ENCODE measurements at regions not wholly inside any gene's neighbourhood (a gene's known extent, or its start where the extent isn't known, plus 50 kb on each side); places are given as distances from the start of the nearest gene placed in this dataset.
"Not testable (repeated sequence)": the region's sequence is repeated elsewhere in the genome, so short reads cannot be mapped to it uniquely, and the experiment has no call there.

DNA sequence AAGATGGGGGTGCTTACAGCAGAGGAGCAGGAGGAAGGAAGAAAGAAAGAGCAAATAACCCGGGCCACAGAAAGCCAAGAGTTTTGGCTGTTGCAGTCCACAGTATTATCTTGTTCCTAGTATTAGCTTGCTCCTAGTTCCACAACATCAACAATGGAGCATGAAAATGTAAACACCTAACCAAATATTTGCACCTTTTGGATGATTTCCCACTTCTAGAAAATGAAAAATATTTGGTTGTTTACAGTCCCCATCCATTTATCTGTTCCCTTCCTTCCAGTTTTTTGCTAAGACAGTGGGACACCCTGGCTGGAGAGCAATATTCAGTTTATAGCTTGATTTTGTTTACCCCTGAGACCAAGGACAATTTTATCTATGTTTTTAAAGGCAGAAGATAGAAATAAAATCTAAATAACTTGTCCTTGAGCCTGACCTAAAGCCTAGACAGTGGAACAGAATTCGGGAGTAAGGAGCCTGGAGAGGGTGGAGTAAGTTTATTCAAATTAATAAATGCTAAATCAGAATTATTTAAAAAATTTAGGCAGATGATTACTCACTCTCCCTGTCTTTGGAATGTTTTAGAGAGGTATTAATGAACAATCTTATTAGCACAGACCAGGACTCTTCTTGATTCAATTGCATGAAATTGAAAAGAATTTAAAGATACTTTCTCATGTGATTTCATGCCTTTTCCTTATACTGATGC lies 51.6 kb downstream of the RESF1 start:
- DNase-seq (ENCODE audit: low spot score) = no peak

DNA sequence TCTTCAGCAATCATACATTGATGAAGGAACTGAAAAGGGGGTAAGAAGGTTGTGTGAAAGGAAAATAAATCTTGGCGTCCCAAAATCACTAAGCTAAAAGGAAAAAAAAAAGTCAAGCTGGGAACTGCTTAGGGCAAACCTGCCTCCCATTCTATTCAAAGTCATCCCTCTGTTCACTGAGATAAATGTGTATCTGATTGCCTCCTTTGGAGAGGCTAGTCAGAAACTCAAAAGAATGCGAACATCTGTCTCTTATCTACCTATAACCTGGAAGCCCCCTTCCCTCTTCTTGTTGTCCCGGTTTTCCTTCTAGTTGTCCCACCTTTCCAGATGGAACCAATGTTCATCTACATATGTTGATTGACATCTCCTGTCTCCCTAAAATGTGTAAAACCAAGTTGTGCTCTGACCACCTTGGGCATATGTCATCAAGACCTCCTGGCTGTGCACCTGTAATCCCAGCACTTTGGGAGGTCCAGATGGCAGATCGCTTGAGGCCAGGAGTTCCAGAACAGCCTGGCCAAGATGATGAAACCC lies 53.1 kb downstream of the RESF1 start:
- DNase-seq (ENCODE audit: low spot score) = no peak

DNA sequence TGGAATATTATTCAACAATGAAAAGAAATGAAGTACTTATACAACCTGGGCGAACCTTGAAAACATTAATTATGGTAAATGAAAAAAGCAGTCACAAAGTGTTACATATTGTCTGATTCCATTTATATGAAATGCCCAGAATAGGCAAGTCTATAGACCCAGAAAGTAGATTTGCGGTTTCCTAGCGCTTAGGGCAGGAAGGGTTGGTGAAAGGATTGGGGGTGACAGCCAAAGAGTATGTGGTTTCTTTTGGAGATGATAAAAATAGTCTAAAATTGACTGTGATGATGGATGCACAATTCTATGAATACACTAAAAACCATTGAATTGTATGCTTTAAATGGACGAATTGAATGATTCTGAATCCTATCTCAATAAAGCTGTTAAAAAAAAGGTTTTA lies 55.8 kb downstream of the RESF1 start:
- DNase-seq (ENCODE audit: low spot score) = no peak

DNA sequence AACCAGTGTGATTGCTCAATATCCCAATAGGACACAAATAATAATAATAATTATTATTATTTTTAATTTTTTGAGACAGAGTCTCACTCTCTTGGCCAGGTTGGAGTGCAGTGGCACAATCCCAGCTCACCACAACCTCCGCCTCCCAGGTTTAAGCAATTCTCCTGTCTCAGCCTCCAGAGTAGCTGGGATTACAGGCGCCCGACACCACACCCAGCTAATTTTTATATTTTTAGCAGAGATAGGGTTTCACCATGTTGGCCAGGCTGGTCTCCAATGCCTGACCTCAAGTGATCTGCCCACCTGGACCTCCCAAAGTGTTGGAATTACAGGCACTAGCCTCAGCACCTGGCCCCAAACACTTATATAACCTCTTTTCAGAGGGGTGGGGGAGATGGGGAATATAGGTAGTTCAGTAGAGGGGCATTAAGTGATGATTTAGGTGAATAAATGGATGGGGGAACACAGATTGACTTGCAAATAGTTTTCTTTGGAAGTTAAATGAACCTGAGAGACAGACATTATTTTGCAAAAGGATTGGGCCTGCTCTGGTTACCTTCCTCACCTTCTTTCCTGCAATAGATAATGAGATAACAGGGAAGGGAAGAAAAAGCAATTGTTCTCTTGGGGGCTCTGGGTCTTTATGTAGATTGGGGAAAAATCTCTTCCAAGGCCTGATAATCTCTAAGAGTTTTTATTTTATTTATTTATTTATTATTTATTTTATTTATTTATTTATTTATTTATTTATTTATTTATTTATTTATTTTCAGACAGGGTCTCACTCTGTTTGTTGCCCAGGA lies 57.7 kb downstream of the RESF1 start:
- no peak for DNase-seq (ENCODE audit: low spot score)

DNA sequence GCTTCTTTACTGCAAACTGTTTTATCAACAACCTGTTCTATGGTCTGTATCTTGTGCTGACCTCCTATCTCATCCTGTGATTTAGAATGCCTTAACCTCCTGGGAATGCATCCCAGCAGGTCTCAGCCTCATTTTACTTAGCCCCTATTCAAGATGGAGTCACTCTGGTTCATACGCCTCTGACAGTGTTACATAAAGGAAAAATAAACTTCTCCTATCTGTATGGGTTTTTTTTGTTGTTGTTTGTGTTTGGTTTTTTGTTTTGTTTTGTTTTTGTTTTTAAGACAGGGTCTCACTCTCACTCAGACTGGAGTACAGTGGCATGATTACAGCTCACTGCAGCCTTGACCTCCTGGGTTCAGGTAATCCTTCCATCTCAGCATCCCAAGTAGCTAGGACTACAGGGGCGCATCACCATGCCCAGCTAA lies 62.1 kb downstream of the RESF1 start:
- DNase-seq (ENCODE audit: low spot score) = no peak

DNA sequence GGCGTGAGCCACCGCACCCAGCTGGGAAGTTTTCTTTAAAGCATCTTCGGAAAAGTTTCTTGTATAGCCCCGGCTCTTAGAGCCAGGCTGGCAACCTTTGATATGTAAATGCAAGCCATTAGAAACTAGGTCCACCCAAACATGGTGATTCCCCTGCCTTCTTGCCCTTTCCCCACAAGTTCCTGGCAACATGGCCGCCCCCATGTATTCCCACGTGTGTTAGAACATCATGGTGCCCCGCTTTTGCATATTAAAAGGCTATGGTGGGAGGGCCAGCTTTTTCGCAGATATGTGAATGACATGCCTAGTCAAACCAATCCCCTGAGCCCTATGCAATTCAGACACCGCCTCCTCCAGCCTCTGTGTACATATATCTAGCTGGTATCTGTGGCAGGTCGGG lies 63.2 kb downstream of the RESF1 start:
- not testable (repeated sequence) for DNase-seq (ENCODE audit: low spot score)

DNA sequence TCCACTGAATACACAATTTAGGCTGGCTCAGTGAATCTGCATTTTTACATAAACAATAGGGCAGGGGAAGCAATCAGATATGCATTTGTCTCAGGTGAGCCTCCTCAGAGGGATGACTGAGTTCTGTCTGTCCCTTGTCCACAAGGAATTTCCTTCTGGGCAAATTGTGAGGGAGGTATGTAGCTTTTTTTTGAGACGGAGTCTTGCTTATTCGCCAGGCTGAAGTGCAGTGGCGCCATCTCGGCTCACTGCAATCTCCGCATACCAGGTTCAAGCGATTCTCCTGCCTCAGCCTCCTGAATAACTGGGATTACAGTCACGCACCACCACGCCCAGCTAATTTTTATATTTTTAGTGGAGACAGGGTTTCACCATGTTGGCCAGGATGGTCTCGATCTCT lies 64.6 kb downstream of the RESF1 start:
- not testable (repeated sequence) for DNase-seq (ENCODE audit: low spot score)

DNA sequence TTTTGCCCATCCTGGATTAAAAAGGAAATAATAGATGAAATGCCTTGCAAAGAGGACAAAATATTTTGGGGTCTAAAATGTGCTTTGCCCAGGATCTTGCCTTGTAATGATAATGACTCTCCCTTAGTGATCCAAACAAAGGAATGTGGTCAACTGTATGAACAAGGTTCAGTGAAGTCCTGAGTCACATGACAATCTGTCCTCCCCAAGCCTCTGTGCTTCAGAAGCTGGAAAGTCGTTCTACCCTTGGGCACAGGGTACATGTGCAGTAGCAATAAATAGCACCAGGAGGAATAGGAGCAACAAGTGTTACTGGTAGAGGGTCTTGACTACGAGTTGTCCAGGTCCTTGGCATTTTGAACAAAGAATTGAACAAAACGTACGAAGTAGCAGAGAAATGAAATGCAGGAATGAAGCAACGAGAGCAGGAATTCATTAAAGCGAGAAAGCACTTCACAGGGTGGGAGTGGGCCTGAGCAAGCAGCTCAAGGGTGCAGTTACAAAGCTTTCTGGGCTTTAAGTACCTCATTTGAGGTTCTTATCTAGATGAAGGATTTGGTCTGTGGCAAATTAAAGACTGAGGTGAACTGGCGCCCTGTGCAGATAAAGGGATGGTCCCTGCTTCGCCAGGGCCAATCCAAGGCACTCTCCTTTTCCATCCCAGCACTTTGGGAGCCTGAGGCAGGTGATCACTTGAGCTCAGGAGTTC lies 65.8 kb downstream of the RESF1 start:
- no peak for DNase-seq (ENCODE audit: low spot score)

DNA sequence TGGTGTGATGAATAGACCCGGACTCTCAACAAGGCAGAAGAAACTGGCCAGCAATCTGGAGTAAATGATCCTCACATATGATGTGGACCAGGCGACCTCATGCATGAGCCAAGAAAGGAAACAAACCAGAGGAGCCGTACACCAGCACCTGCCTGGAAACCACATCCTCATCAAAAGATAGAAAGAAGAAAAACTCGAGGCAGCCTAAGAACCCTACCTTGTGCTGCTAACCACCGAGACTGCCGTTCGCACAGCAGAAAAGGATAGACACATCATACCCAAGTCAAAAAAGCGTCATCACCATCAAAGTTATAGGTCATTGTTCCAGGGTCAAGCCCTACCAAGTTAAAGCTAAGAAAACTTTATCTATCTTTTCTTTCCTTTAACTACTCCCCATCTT lies 66.7 kb downstream of the RESF1 start:
- DNase-seq (ENCODE audit: low spot score) = no peak

DNA sequence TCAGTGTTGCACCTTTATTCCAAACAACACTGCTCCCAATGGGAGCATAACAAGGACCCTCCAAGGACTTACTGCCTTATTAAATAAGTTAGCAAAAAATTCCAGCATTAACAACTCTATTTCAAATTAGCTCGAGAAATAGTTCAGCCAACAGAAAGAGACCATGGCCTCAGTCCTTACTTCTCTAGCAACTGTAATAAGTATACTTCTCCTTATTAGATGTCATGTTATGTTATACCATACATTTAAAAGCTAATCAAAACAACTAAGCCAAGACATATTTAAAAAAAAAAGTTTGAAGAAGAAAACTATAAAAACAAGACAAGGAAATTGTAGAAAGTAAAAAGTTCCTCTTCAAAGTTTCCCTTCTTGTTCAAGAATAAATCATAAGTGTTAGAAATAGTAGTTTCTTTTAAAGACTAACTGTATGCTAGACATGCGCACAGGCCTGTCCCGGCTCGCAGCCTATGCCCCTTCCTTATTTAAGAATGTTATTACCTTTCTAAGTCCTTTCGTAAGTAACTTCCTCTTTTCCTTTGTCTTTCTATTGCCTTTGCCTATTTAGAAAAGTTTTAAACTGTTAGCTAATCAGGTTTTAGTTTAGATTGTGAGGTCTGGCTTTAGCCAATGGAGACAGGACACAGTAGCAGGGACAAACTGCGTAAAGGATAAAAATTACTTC lies 68.6 kb downstream of the RESF1 start:
- peak; percentile 16 for DNase-seq (ENCODE audit: low spot score)

DNA sequence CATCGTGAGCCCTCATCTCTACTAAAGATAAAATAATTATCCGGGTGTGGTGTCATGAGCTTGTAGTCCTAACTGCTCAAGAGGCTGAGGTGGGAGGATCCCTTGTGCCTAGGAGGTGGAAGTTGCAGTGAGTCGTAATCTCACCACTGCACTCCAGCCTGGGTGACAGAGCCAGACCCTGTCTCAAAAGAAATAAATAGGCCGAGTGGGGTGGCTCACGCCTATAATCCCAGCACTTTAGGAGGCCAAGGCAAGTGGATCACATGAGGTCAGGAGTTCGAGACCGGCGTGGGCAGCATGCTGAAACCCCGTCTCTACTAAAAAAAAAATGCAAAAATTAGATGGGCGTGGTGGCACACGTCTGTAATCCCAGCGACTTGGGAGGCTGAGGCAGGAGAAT lies 70.9 kb downstream of the RESF1 start:
- no peak for DNase-seq (ENCODE audit: low spot score)

DNA sequence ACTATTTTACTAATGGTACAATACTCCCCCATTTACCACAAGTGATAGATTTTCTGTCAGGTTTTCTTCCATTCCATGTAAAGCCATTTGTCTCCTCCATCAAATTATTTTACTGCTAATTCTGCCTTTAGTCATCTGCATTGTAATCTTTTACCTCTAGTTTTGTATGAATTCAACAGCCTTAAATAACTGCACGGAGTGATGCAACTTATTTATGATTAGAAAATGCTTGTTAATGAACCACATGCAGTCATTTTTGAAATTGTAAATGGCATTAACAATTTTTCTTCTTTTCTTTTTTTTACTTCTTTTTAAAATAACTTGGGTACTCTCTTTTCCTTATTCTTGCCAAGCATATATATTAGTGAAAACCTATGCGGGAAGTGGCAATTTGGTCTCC lies 71.5 kb downstream of the RESF1 start:
- DNase-seq (ENCODE audit: low spot score) = no peak

DNA sequence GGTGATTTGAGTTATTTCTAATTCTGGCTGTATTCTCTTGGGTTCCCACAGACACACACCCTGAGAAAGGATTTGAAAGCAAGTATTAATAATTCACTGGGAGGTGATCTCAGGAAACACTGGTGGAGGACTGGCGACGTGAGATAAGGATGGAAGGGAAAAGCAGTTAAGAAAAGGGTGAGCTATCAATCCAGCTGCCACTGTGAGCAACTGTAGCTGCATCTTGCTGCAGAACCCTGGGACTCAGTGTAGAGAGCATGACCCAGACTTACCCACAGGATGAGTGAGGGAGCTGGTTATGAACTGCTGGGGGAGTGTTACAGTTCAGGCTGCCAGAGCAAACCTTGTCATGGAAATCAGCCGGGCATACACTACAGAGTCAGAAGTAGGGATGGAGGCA lies 71.9 kb downstream of the RESF1 start:
- DNase-seq (ENCODE audit: low spot score) = no peak

DNA sequence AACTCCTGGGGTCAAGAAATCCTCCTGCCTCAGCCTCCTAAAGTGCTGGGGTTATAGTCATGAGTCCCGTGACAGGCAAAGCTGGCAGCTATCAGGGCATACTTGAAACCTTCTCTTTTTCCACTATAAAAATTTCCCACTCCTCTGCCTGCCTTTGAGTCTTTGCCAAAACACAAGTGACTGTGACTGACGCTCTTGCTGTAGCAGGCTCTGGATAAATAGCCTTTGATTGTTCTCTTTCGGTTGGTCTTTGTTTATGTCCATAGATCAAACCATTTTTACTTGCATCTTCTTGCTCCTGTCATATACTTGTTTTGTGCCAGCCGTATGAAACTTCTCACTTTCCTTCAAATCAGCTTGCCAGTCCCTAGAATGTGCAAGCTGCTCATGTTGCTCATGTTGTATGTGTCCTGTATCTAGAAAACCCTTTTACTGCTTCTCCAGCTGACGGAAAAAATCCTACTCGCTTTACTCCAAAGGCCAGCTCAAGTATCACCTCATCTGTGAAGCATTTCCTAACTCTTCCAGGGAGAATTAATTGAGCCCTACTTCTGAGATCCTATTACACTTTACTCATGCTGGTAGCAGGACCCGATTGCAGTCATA lies 73.1 kb downstream of the RESF1 start:
- DNase-seq (ENCODE audit: low spot score) = no peak

DNA sequence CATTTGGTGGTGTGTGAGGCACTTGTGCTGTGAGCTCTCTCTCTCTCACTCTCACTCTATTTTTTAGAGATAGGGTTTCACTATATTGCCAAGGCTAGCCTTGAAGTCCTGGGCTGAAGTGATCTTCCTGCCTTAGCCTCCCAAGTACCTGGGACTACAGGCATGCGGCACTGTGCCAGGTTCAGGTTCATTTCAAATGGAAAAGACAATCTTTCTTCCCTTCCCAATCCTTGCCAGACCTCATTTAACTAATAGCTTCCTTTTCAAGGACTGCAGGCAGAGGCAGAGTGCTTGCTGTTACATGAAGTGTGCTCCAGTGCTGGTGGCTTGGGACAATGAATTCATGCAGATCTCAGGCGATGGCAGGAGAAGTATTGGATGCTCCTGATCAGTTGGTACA lies 73.2 kb upstream of the BICD1 start:
- DNase-seq (ENCODE audit: low spot score) = no peak

DNA sequence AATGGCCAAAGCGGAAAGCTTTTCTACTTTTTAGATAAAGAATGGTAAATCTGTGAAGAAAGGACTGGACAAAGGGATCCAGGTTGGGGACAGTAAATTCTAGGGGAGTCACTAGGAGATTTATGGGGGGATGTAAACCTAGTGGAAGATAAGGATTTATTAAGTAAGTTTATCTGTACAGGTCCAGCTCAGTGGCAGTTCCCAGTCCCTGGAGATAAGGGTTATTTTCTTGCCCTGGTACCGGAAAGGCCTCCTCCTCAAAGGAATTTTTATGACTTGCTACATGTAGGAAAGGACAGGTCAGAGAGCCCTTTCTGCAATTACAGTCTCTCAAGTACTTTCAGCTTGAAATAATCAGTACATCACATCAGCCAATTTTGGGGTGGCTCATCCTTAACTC lies 72.6 kb upstream of the BICD1 start:
- DNase-seq (ENCODE audit: low spot score) = no peak

DNA sequence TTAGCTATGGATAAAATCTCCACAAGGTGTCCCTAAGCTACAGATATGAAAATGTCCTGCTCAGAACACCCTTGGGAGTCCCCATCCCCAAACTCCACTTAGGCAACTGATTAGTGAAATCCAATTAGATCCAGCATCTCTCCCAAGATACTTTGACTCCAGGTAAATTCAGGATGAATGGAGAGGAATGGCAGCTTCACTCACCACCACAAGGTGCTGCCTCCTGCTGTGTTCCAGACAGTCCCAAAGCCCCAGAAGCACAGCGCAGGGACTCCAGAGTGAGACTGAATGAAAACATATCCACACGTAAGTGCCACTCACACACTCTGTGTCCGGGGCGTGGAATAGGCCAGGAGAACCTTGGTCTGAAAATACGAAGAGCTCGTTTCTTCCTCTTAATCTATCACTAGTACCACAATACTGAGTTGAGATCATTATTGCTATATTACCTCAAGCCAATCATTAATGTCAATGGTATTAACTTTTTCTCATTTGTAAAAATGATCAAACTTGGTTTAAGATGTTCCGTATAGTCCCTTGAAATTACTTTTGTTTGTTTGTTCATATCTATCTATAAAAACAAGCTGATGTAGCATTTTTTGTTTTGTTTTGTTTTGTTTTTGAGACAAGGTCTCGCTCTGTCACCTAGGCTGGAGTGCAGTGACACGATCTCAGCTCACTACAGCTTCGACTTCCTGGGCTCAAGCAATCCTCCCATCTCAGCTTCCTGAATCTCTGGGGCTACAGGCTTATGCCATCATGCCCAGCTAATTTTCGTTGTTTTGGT lies 70.0 kb upstream of the BICD1 start:
- DNase-seq (ENCODE audit: low spot score) = no peak

DNA sequence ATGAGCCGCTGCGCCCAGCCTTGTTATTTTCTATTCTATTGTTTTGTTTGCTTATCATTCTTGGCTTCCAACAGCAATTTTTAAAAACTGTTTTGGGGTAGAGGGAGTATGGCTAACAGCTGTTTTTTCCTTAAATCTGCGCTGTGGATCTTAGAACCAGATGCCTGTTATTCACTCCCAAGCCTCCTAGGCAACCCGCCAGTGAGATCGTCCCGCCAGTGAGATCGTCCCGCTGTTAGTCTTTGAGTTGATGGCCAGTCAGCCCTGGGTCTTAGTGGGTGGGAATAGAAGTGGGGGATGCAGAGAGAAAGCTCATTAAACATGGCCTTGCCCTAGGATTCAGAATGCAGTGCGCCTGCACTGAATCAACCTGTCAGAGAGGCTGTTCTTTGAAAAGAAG lies 67.3 kb upstream of the BICD1 start:
- DNase-seq (ENCODE audit: low spot score) = no peak

DNA sequence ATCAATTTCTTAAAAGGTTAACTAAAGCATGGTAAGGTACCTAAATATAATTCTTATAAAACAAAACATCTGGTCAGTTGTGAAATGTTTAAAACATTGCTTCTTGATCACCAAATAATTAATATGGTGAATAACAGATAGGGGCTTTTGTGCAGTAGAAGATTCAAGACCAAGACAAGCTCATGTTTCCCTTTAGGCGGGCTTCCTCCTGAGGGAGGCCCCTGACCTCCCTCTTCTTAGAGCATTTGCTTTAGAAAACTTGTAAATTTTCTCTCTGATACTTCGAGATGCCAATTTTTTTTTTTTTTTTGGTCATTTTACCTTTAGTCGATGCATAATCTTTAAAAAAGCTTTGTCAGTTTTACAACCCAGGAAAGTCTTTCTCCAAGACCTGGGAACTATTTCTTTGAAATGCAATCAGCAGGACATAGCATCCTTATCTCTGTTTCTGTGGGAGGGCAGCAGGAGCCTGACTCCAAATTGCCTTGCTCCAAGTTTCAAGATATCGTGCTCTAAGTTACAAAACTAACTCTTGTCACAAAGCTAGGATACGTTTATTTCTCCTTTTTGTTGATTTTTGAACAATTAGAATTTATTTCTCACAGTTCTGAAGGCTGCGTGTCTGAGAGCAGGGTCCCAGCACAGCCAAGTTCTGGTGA lies 66.6 kb upstream of the BICD1 start:
- DNase-seq (ENCODE audit: low spot score) = no peak

DNA sequence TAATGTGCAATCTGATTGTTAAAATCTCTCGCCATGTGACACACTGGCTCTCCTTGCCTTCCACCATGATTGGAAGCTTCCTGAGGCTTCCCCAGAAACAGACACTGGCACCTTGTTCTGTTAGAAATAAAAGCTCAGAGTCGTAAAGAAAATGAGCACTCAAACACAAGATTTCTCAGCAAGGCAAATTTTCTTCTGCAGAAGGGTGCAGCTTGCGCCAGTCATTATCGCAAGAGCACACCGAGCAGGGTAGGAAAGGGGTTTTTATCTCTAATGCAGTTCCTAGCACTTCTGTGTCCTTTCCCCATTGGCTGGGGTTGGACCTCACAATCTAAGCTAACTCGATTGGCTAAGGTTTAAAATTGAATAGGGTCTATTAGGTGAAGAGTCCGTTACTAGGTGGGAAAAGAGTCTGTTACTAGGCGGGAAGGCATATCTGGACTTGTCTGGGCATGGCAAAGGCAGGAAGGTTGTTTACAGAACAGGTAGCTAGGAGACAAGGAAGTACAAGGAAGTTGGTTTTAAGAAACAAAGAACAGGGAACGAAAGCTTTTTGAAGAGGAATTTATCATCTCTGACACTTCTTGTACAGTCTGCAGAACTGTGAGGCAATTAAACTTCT lies 62.6 kb upstream of the BICD1 start:
- DNase-seq (ENCODE audit: low spot score) = no peak
